GM12872 (cell line): ENCODE measurements at regions not wholly inside any gene's neighbourhood (a gene's known extent, or its start where the extent isn't known, plus 50 kb on each side); places are given as distances from the start of the nearest gene placed in this dataset.

Experiments used
- CTCF ChIP-seq: IDR thresholded peaks from 3 replicates; pipeline ENCODE4 v1.5.1; 2011; ENCODE audit warnings: low read depth, mild to moderate bottlenecking, low read length, moderate library complexity; ENCODE audit not compliant: insufficient read depth

GRCh38 chr5:38638656-38639055 is 82.2 kb upstream of the LIFR start:
- no peak for TF ChIP-seq CTCF

GRCh38 chr5:38639377-38640358 is 83.2 kb upstream of the LIFR start:
- TF ChIP-seq CTCF, result no peak

GRCh38 chr5:38641003-38641402 is 84.6 kb upstream of the LIFR start:
- TF ChIP-seq CTCF, result no peak

GRCh38 chr5:38642189-38642911 is 85.9 kb upstream of the LIFR start:
- TF ChIP-seq CTCF, result no peak

- TF ChIP-seq CTCF, result no peak
These were observed 87.2 kb upstream of the LIFR start for GRCh38 chr5:38643616-38644015.

- no peak for TF ChIP-seq CTCF
These were observed 89.1 kb upstream of the LIFR start for GRCh38 chr5:38645508-38645907.

GRCh38 chr5:38648703-38649291 is 92.4 kb upstream of the LIFR start:
- TF ChIP-seq CTCF, result no peak
